GM21390 (cell line): ENCODE measurements at regions not wholly inside any gene's neighbourhood (a gene's known extent, or its start where the extent isn't known, plus 50 kb on each side); places are given as distances from the start of the nearest gene placed in this dataset.

Experiments
- ATAC-seq: cut with Tn5 transposase; IDR thresholded peaks from one replicate; pipeline ENCODE4 v1.9.1; 2021; ENCODE audit not compliant: unreplicated experiment

- ATAC-seq = no peak
These were observed 334.5 kb upstream of the UMPS start for GRCh38 chr3:124395584-124396338.

- no peak for ATAC-seq
These were observed 333.8 kb upstream of the UMPS start for GRCh38 chr3:124396339-124396950.

DNA sequence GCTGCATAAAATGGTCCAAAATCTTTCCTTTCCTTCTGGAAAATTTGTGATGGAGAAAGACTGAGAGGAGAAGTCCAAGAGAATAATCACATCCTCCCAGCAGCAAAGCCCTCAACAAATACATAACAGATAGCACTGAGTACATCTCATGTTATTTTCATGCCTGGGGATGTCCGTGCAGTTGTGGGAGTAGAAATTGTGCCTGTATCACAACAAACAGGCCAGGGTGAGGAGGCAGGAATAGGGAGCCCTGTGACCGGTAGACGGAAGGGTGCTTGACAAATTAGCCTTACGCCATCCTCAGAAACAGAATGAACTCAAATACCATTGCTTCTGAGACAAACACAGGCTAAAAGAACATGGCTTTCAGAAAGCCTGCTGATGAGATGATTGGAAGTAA is 333.2 kb upstream of the UMPS start:
- no peak for ATAC-seq

DNA sequence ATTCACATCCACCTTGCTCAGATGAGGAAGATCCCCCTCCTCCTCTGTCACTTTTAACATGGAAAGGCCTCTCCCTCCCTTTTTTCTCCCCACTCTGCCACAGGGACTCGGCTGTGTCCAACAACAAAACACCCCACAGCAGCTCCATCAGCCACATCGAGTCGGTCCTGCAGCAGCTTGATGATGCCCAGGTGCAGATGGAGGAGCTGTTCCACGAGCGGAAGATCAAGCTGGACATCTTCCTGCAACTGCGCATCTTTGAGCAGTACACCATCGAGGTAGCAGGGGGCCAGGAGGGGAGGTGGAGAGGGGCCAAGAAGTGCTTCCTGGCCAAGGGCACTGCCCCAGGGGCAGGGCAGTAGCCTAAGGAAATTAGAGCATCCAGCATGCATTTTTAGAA is 331.7 kb upstream of the UMPS start:
- no peak for ATAC-seq

- no peak for ATAC-seq
These were observed 328.4 kb upstream of the UMPS start for GRCh38 chr3:124401843-124402242.

- ATAC-seq = no peak
These were observed 327.5 kb upstream of the UMPS start for GRCh38 chr3:124402791-124403190.

- ATAC-seq = no peak
These were observed 325.6 kb upstream of the UMPS start for GRCh38 chr3:124404621-124405020.

DNA sequence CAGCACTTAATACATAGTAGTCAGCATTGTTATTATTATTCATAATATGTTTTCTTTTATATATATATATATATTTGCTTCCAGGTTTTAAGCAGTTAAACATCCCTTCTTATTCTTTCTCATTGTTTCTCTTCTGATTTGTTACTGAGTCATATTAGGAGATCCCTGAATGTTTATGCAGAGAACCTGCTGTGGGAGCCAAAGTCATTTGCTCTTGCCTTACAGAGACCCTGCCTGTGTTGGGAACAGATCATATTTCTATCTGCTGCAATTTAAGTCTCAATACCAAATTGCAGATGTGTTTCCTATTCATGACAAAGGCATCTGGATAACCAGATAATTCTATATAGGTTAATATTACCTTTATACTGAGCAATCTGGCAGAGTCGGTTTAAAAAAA is 323.0 kb upstream of the UMPS start:
- ATAC-seq = no peak

- no peak for ATAC-seq
These were observed 320.5 kb upstream of the UMPS start for GRCh38 chr3:124409650-124410275.

DNA sequence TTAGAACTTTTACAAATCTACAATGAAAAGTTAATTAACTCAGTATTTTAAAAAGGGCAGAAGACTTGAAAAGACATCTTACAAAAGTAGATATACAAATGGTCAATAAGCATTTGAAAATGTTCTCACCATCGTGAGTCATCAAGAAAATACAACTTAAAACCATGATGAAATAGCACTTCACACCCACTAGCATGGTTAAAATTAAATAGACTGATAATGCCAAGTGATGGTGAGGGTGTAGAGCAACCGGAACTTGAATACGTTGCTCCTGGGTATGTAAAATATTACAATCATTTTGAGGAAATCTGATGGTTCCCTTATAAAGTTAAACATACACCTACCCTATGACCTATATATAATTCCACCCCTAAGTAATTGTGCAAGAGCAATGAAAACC is 319.8 kb upstream of the UMPS start:
- ATAC-seq = no peak

DNA sequence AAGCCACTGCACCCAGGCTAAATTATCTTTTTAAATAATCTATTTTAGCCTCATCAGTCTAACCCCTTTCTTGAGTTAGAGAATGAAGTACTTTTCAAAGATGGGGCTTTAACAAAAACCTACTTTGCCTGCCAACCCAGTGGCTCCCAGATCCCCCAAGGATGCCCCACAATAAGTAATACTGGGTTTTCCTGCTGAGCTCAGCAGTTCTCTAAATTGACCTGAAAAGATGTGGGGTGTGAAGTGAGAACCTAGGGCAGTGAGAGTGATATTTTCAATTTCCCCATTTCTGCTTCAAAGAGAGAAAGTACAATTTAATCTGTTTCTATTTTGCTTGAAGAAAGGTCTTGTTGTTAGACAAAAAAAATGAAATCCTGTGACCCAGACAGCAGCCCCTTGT is 318.5 kb upstream of the UMPS start:
- no peak for ATAC-seq

GRCh38 chr3:124412644-124413043 is 317.6 kb upstream of the UMPS start:
- no peak for ATAC-seq

DNA sequence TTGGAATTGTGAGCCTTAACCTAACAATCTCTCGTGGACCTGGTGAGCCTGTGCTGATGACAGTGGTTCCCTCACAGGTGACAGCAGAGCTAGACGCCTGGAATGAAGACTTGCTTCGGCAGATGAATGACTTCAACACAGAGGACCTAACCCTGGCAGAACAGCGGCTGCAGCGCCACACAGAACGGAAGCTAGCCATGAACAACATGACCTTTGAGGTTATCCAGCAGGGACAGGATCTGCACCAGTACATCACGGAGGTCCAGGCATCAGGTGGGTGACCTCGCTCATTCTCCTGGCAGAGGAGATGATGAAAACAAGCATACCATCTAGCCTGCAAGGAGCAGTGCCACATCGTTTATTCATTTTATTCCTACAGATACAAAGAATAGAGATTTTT is 316.9 kb upstream of the UMPS start:
- no peak for ATAC-seq

DNA sequence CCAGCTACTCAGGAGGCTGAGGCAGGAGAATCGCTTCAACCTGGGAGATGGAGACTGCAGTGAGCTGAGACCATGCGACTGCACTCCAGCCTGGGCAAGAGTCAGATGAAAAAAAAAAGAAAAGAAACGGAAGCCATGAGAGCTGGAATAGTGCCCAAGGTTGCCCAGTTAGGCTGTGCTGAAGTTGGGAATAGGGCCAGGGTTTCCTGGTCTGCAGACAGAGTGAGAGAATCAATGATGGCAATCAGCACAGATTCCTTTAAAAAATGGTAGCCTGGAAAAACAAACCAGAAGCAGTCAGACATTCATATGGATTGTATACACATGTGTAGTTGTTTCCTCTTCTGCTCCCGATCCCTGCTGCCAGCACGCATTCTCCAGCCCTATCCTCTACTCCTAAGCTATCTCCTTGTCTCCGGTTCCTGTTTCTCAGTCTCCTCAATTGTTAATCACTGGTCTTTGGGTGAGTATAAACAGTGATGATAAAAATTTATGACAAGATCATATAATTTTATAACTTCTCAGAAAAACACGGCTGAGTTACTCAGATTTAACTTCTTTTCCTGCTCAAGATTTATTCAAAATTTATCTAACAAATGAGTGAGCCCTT is 316.2 kb upstream of the UMPS start:
- ATAC-seq = no peak

- ATAC-seq = no peak
These were observed 314.7 kb upstream of the UMPS start for GRCh38 chr3:124415446-124415960.

- ATAC-seq = no peak
These were observed 310.9 kb upstream of the UMPS start for GRCh38 chr3:124419303-124419702.

DNA sequence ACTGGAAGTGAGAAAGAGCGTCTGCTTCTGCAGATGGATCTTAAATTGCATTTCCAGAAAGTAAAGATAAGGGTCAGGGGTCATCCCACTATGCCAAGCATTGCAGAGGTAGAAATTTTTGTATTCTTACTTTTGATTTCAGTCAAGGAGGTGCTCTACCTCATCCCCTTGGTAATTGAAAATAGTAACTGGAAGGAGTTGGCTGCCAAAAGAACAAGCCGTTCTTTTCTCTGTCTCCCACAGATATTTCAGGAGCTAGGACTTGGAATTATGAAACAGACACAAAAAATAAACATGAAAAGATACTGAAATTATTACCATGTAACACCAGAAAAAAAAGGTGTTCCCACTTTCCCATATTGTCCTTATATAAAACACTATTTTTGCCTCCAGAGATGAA is 309.9 kb upstream of the UMPS start:
- ATAC-seq = no peak

DNA sequence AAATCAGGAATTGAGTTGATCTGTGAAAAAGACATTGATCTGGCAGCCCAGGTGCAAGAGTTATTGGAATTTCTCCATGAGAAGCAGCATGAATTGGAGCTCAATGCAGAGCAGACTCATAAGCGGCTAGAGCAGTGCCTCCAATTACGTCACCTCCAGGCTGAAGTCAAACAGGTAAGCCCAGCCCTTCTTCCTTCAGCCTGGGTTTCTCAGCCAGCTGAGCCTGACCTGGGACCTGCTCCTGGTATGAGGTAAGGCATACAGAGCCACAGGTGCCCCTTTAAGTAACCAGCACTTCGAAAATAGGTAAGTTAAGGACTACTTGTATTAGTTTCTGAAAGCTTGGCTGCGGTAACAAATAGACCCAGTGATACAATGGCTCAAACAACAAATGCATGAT is 307.4 kb upstream of the UMPS start:
- no peak for ATAC-seq

DNA sequence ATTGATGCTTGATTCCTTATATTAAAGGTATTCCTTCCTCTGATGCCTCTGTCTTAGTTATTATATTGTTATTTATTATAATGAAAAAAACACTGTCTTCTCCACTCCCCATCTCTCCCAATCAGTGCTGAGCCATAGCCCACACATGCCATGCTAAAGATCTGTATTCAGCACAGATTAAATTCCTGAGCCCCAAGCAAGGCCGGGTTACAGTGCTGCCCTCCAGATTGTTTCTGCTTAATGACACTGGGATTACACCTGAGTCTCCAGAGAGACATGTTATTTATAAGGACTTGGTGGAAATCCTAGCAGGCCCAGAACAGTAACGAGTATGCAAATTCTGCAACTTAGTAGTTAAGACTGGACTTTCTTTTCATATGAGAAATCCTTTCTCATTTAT is 305.9 kb upstream of the UMPS start:
- ATAC-seq = no peak

DNA sequence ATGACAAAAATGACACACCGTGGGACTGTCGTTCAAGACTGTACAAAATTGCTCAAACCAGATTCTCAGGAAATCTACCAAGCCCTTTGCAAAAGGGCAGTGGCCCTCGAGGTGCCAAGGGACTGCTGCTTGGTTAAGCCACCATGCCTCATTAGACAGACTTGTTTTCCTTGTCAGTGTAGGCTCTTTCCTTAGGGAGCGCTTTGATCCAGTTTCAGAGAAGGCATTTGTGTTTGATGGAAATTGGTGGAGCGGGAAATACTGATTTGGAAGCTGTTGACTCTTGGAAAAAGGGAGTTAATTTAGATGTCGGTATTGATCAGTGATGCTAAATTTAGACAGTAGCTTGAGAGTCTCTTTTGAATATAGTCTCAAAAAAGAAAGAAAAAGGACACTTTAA is 304.3 kb upstream of the UMPS start:
- ATAC-seq = no peak

GRCh38 chr3:124428372-124429128 is 301.7 kb upstream of the UMPS start:
- no peak for ATAC-seq
